Activated effector memory CD4-positive, alpha-beta T cell treated with anti-CD3 and anti-CD28 coated beads, Interleukin-2, amount 50 U/mL, for 16 hours (primary cell): ENCODE measurements at regions not wholly inside any gene's neighbourhood (a gene's known extent, or its start where the extent isn't known, plus 50 kb on each side); places are given as distances from the start of the nearest gene placed in this dataset.
"Not testable (repeated sequence)": the region's sequence is repeated elsewhere in the genome, so short reads cannot be mapped to it uniquely, and the experiment has no call there.

ENCODE experiments used
- DNase-seq: peaks from one replicate; pipeline ENCODE4 v3.0.0-alpha.2; 2020

- DNase-seq, result peak; percentile 75
Measured at GRCh38 chr15:32536507-32537172, 56.6 kb upstream of the GOLGA8N start.

DNA sequence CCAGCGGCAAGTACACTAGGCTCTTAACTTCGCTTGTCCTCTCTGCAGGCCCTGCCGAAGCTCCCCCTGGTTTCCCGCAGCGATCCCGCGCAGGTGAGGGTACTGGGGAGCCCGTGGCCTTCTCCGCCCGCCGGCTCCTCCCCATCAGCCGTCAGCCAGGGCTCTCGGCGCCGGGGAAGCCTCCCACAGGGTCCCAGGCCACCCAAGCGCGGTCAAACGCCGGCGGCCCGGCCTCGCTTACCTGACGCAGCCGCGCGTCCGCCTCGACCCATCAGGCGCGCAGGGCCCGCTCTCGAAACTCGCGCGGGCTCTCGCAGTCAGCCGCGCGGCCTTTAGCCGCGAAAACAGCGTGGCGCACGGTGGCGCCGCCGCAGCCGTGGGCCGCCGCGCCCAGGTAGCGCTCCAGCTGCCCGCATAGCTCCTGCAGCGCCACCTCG lies 57.2 kb upstream of the GOLGA8N start:
- DNase-seq, result not testable (repeated sequence)

GRCh38 chr15:32535150-32535898 lies 57.9 kb upstream of the GOLGA8N start:
- DNase-seq, result not testable (repeated sequence)

DNA sequence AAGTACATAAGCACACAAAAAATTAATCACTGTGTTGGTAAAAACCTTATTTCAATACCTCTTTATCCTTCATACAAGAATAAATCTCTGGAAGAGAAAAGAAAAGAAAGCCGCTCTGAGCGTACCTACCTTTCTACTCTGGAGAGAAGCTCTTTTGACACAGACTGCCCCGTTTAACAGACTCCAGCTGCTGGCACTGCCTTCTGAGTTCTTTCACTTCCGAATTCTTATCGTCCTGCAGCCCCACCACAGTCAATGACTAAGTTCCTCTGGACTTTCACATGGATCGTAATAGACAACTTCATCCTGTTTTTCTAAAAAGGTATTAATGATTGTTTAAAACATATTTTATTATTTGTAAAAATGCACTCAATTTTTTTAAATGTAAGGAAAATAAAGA lies 67.5 kb upstream of the GOLGA8O start:
- not testable (repeated sequence) for DNase-seq

DNA sequence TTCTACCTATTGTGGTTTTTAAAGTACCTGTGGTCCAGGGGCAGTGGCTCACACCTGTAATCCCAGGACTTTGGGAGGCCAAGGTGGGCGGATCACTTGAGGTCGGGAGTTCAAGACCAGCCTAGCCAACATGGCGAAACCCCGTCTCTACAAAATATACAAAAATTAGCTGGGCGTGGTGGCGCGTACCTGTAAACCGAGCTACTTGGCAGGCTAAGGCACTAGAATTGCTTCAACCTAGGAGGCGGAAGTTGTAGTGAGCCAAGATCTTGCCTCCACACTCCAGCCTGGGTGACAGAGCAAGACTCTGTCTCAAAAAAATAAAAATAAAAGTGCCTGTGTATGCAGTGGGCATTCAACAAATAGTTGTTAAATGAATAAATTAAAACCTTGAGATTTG lies 67.0 kb upstream of the GOLGA8O start:
- DNase-seq, result not testable (repeated sequence)

DNA sequence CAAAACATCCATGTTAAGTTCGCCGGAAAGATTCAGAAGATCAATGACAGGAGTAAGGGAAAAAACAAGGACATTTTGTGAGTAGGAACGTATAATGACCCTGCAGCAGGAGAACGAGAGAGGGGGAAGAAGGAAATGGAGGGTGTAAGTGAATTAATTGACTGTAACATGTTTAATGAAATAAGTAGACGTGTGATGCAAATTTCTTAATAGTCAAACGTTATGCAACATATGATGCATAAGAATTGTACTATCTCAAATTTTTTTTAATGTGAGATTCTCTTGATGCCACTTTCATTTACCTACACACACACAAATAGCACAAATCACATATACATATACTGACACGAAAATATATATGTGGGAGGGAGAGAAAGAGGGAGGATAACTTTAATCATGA lies 63.5 kb upstream of the GOLGA8O start:
- DNase-seq, result not testable (repeated sequence)

DNA sequence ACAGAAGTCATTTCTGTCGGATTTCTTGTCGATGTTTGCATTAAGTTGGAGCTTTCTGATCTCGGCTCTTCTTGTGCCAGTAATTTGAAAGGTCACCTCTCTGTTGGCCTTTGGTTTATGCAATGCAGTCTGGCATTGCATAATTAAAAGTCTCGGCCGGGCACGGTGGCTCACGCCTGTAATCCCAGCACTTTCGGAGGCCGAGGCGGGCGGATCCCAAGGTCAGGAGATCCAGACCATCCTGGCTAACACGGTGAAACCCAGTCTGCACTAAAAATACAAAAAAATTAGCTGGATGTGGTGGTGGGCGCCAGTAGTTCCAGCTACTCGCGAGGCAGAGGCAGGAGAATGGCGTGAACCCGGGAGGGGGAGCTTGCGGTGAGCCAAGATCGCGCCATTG lies 62.6 kb upstream of the GOLGA8O start:
- not testable (repeated sequence) for DNase-seq

GRCh38 chr15:32516954-32517353 lies 61.5 kb upstream of the GOLGA8O start:
- DNase-seq, result not testable (repeated sequence)

DNA sequence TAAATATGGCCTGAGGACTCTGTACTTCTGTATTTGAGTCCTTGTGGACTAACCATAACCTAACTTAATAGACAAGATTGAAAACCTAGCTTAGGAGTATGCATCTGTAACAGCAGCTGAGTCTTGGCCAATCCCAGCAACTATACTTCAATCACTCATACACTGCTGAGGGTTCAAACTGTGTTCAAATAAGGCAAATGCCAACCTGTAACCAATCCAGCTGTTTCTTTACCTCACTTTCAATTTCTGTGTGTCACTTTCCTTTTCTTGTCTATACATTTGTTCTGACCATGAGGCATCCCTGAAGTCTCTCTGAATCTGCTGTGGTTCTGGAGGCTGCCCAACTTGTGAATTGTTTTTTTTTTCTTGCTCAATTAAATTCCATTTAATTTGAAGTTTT lies 57.9 kb upstream of the GOLGA8O start:
- DNase-seq, result not testable (repeated sequence)

- DNase-seq, result not testable (repeated sequence)
Measured at GRCh38 chr15:32510027-32510426, 54.6 kb upstream of the GOLGA8O start.

- DNase-seq, result not testable (repeated sequence)
Measured at GRCh38 chr15:32508081-32508480, 52.6 kb upstream of the GOLGA8O start.

GRCh38 chr15:32506787-32507186 lies 51.4 kb upstream of the GOLGA8O start:
- not testable (repeated sequence) for DNase-seq

GRCh38 chr15:32505633-32506032 lies 50.2 kb upstream of the GOLGA8O start:
- DNase-seq, result not testable (repeated sequence)
